Natural killer cell (primary cell): ENCODE measurements at regions not wholly inside any gene's neighbourhood (a gene's known extent, or its start where the extent isn't known, plus 50 kb on each side); places are given as distances from the start of the nearest gene placed in this dataset.

Source experiments
- ATAC-seq, 3 donors: fragments of 150-1000 bp in 2 of 3; fragments of 200-7000 bp in 1 of 3; cut with Tn5 transposase; 1 replicate in 1 of 3; 2 replicates in 2 of 3; pipeline ENCODE4 v1.10.0; 2021; ENCODE audit warnings: mild to moderate bottlenecking in 2 of 3, moderate library complexity in 2 of 3
- DNase-seq, 2 donors: peaks; one replicate each; pipeline versions ENCODE4 v3.0.0 to v3.0.0-alpha.2; 2013 to 2021; ENCODE audit warnings: mixed read lengths in 1 of 2
- H3K27ac ChIP-seq: one replicate; pipeline ENCODE4 v1.5.1; 2013; ENCODE audit warnings: mild to moderate bottlenecking, low read length
- H3K27me3 ChIP-seq: one replicate; pipeline ENCODE4 v1.6.1; 2013; ENCODE audit warnings: low read length; ENCODE audit not compliant: control insufficient read depth, insufficient read depth
- H3K36me3 ChIP-seq: one replicate; pipeline ENCODE4 v1.6.1; 2013; ENCODE audit warnings: low read length; ENCODE audit not compliant: control insufficient read depth, insufficient read depth
- H3K4me1 ChIP-seq: one replicate; pipeline ENCODE4 v1.6.1; 2013; ENCODE audit warnings: low read length; ENCODE audit not compliant: control insufficient read depth, insufficient read depth
- H3K4me3 ChIP-seq: one replicate; pipeline ENCODE4 v1.5.1; 2013; ENCODE audit warnings: low read length
- H3K9me3 ChIP-seq: one replicate; pipeline ENCODE4 v1.6.1; 2013; ENCODE audit warnings: low read length; ENCODE audit not compliant: control insufficient read depth, insufficient read depth
- H3K27ac Mint-ChIP-seq, 2 donors: one replicate each; pipeline ENCODE4 v1.8.0; 2022; ENCODE audit warnings: mild to moderate bottlenecking in 2 of 2, mixed read lengths in 2 of 2, moderate library complexity in 1 of 2
- H3K27me3 Mint-ChIP-seq, 2 donors: one replicate each; pipeline ENCODE4 v1.8.0; 2022; ENCODE audit warnings: low read depth in 2 of 2, mixed read lengths in 2 of 2
- H3K36me3 Mint-ChIP-seq: one replicate; pipeline ENCODE4 v1.8.0; 2022; ENCODE audit warnings: mixed read lengths
- H3K4me1 Mint-ChIP-seq, 2 donors: one replicate each; pipeline ENCODE4 v1.8.0; 2022; ENCODE audit warnings: mixed read lengths in 2 of 2
- H3K4me3 Mint-ChIP-seq: one replicate; pipeline ENCODE4 v1.8.0; 2022; ENCODE audit warnings: mild to moderate bottlenecking, moderate library complexity, mixed read lengths
- H3K9me3 Mint-ChIP-seq, 2 donors: one replicate each; pipeline ENCODE4 v1.8.0; 2022; ENCODE audit warnings: mixed read lengths in 2 of 2
- WGBS: methylation state at CpG from one replicate; pipeline ENCODE4 v1.1.7; 2013; ENCODE audit warnings: missing lambda C conversion rate; ENCODE audit not compliant: insufficient coverage; 5-methylcytosine and 5-hydroxymethylcytosine counted together
- intact Hi-C: fragments of 100-400 bp; cut with micrococcal nuclease; formaldehyde crosslinking; loops from one replicate; pipeline ENCODE4 v1.14.2; 2022
- TF ChIP-seq, protein P1 (sequence below): fragments of 200-600 bp; IDR thresholded peaks from one replicate; pipeline ENCODE4 v1.8.0; 2022; ENCODE audit warnings: antibody characterized with exemption

DNA sequence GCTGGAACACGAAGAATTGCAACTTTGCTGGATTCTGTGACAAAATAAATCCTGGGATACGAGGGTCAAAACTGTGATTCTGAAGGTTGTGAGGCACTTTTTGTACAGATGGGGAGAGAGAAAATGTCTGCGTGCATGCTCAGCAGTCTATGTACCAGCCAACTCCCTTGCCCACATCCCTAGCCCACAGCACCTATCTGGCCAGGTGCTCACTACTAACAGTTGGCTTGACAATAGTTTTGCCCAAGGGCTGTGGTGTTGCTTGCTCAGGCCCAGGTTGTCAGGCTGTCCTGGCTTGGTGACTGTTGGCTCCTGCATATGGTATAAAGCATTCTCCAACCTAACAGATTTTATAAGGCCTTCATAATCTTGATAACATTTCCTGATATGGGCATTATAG lies 102.0 kb downstream of the DMRT2 start:
- H3K27me3 Mint-ChIP-seq = peaks cover 0 to 21% of the 10 kb centered on the region in 2 donors
- H3K36me3 Mint-ChIP-seq = no peaks in the 10 kb centered on the region
- Histone ChIP-seq H3K27me3 (no peaks in the 10 kb centered on the region), H3K9me3 (no peaks in the 10 kb centered on the region), H3K36me3 (no peaks in the 10 kb centered on the region), H3K27ac (no peak overlapping the region), H3K4me1 (no peaks in the 10 kb centered on the region), H3K4me3 (no peak overlapping the region)
- TF ChIP-seq, protein P1, sequence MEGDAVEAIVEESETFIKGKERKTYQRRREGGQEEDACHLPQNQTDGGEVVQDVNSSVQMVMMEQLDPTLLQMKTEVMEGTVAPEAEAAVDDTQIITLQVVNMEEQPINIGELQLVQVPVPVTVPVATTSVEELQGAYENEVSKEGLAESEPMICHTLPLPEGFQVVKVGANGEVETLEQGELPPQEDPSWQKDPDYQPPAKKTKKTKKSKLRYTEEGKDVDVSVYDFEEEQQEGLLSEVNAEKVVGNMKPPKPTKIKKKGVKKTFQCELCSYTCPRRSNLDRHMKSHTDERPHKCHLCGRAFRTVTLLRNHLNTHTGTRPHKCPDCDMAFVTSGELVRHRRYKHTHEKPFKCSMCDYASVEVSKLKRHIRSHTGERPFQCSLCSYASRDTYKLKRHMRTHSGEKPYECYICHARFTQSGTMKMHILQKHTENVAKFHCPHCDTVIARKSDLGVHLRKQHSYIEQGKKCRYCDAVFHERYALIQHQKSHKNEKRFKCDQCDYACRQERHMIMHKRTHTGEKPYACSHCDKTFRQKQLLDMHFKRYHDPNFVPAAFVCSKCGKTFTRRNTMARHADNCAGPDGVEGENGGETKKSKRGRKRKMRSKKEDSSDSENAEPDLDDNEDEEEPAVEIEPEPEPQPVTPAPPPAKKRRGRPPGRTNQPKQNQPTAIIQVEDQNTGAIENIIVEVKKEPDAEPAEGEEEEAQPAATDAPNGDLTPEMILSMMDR = no peak
- DNase-seq = no peak
- no peaks in the 10 kb centered on the region for H3K9me3 Mint-ChIP-seq
- no peak overlapping the region for H3K27ac Mint-ChIP-seq
- intact Hi-C loops = no loop called here
- no peak for ATAC-seq
- WGBS = 85% methylated on average over 3 of the region's 3 CpGs
- H3K4me1 Mint-ChIP-seq = peaks cover 0 to 5% of the 10 kb centered on the region in 2 donors
- no peak overlapping the region for H3K4me3 Mint-ChIP-seq

DNA sequence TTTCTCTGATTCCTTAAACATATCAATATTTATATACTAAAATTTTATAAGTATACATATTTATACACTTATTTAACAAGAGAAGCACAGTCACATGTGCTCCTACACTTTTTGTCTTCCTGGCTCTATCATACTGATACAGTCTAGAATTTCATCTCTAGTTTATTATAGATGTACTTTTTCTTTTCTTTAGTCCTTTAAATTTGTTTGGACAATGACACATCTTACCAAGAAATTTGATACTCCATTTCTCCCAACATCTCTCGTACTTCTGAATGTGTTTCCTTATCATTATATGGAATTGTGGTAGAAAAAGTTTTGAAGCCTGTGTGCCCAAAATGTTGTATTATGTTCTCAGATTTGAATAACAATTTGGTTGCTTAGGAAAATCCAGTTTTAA lies 104.6 kb downstream of the DMRT2 start:
- Histone ChIP-seq H3K27me3 (no peaks in the 10 kb centered on the region), H3K9me3 (no peaks in the 10 kb centered on the region), H3K27ac (no peak overlapping the region), H3K4me3 (no peak overlapping the region), H3K36me3 (no peaks in the 10 kb centered on the region), H3K4me1 (no peaks in the 10 kb centered on the region)
- H3K36me3 Mint-ChIP-seq = no peaks in the 10 kb centered on the region
- intact Hi-C loops = no loop called here
- no CpG with 5 or more reads among the region's 1 CpG for WGBS
- peaks cover 0 to 5% of the 10 kb centered on the region in 2 donors for H3K4me1 Mint-ChIP-seq
- no peak overlapping the region for H3K4me3 Mint-ChIP-seq
- H3K27ac Mint-ChIP-seq = no peak overlapping the region
- ATAC-seq (no peak), DNase-seq (no peak)
- H3K9me3 Mint-ChIP-seq = no peaks in the 10 kb centered on the region
- peaks cover 0 to 23% of the 10 kb centered on the region in 2 donors for H3K27me3 Mint-ChIP-seq
- TF ChIP-seq, protein P1 = no peak

DNA sequence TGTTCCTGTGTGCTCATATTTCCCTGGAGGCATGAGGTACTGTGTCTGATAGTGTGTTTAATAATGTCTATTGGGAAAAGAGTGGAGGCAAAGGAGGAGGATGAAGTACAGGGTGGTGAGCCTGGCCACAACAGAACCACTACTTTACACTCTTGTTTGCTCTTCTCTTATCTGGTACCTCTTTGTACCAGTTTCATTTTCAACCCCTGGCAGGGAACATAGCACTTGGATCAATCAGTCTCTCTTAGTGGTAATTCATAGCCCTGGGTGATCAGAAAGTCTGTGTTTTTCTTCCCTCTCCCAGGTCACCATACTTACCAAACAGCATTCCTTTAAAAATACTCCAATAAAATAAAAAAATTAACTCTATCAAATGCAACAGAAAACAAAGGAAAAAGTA lies 105.4 kb downstream of the DMRT2 start:
- Mint-ChIP-seq H3K4me1 (peaks cover 0 to 5% of the 10 kb centered on the region in 2 donors), H3K27ac (no peak overlapping the region), H3K9me3 (no peaks in the 10 kb centered on the region), H3K4me3 (no peak overlapping the region), H3K36me3 (no peaks in the 10 kb centered on the region), H3K27me3 (peaks cover 0 to 23% of the 10 kb centered on the region in 2 donors)
- TF ChIP-seq, protein P1 = no peak
- no peak overlapping the region for H3K4me3 ChIP-seq
- no peak overlapping the region for H3K27ac ChIP-seq
- no peaks in the 10 kb centered on the region for H3K27me3 ChIP-seq
- no peaks in the 10 kb centered on the region for H3K4me1 ChIP-seq
- DNase-seq = no peak
- H3K9me3 ChIP-seq = no peaks in the 10 kb centered on the region
- no peaks in the 10 kb centered on the region for H3K36me3 ChIP-seq
- ATAC-seq = no peak
- intact Hi-C loops = no loop called here

DNA sequence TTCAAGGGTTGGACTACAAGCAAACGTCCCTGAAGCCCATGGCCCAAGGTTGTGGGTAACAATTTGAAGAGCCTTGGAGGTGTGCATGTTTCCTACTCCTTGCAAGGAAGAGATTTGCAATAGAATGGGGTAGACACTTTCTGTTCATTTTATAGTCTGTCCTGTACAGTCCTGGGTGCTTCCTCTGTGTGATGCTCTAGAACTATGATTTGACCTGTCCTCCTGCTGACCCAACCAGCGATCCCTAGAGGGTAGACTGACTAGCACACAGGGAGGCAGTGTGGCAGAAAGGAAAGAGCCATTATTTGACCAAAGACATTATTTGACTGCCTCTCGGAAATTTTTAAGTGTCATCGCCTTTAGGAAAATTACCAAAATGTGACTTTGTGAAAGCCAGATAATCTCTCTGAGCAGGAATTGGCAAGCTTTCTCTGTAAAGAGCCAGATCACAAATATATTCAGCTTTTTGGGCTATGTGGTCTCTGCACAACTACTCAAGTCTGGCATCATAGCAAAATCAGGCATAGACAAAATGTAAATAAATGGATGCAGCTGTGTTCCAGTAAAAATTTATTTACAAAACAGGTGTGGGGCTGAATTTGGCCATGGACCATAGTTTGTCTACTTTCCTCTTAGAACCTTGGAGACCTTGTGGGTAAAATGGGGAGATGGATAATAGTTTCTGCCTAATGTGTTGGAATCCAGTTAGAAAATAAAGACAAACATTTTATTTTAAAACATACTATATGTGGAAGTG lies 106.8 kb downstream of the DMRT2 start:
- H3K4me3 ChIP-seq = no peak overlapping the region
- H3K36me3 Mint-ChIP-seq = no peaks in the 10 kb centered on the region
- DNase-seq (no peak), ATAC-seq (no peak)
- peaks cover 0 to 5% of the 10 kb centered on the region in 2 donors for H3K4me1 Mint-ChIP-seq
- H3K27ac Mint-ChIP-seq = no peak overlapping the region
- H3K4me3 Mint-ChIP-seq = no peak overlapping the region
- intact Hi-C loops = no loop called here
- H3K27me3 Mint-ChIP-seq = peaks cover 0 to 23% of the 10 kb centered on the region in 2 donors
- no peak overlapping the region for H3K27ac ChIP-seq
- no peaks in the 10 kb centered on the region for H3K9me3 Mint-ChIP-seq
- H3K9me3 ChIP-seq = no peaks in the 10 kb centered on the region
- H3K4me1 ChIP-seq = no peaks in the 10 kb centered on the region
- 67% methylated on average over 4 of the region's 4 CpGs for WGBS
- TF ChIP-seq, protein P1 = no peak
- no peaks in the 10 kb centered on the region for H3K36me3 ChIP-seq
- H3K27me3 ChIP-seq = no peaks in the 10 kb centered on the region
